ENCODE measurements at regions not wholly inside any gene's neighbourhood (a gene's known extent, or its start where the extent isn't known, plus 50 kb on each side); places are given as distances from the start of the nearest gene placed in this dataset.

DNA sequence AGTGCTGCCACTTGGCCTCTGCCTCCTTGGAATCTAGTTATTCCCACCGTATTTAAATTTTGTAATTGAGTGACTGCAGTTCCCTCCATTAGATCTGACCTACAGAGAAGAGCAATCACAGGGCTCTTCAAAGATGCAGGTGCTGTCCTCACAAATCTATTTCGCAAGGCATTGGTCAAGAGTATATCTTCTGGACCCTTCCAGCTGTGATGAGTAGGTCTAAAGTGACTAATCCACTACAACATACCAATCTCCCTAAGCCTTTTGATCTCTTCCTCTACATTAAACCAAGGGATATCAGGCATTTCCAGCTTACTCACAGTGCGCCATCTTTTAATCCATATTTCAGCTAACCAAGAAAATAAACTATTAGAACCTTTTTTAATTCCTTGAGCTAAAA lies 65.1 kb upstream of the COL3A1 start:
- Histone ChIP-seq H3K9me2 (ENCODE audit: insufficient read depth) (no peaks in the 10 kb centered on the region), H3K79me2 (ENCODE audit: low read depth) (no peaks in the 10 kb centered on the region), H3K9me3 (ENCODE audit: insufficient read depth, low read depth) (no peaks in the 10 kb centered on the region), H3F3A (ENCODE audit: insufficient read depth, low read depth) (no peaks in the 10 kb centered on the region), H3K4me3 (no peak overlapping the region), H3K27me3 (ENCODE audit: insufficient read depth, low read depth) (no peaks in the 10 kb centered on the region), H3K4me1 (replicated peaks; ENCODE audit: insufficient read depth) (no peaks in the 10 kb centered on the region), H3K4me2 (no peak overlapping the region), H3K27ac (no peak overlapping the region), H4K20me1 (ENCODE audit: insufficient read depth) (no peaks in the 10 kb centered on the region), H3K36me3 (ENCODE audit: low read depth) (no peaks in the 10 kb centered on the region), H2AFZ (no peak overlapping the region)
- no TSS peak for BruUV-seq (replicated peaks)
- no peak for DNase-seq
- ChIA-PET CTCF (no interaction called here), POLR2A (ENCODE audit: unreplicated experiment) (no interaction called here)
- TF ChIP-seq EZH2 (IDR thresholded peaks at IDR 0.05; ENCODE audit: low read depth) = no peak
- TF ChIP-seq, protein P1, sequence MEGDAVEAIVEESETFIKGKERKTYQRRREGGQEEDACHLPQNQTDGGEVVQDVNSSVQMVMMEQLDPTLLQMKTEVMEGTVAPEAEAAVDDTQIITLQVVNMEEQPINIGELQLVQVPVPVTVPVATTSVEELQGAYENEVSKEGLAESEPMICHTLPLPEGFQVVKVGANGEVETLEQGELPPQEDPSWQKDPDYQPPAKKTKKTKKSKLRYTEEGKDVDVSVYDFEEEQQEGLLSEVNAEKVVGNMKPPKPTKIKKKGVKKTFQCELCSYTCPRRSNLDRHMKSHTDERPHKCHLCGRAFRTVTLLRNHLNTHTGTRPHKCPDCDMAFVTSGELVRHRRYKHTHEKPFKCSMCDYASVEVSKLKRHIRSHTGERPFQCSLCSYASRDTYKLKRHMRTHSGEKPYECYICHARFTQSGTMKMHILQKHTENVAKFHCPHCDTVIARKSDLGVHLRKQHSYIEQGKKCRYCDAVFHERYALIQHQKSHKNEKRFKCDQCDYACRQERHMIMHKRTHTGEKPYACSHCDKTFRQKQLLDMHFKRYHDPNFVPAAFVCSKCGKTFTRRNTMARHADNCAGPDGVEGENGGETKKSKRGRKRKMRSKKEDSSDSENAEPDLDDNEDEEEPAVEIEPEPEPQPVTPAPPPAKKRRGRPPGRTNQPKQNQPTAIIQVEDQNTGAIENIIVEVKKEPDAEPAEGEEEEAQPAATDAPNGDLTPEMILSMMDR (conservative IDR thresholded peaks at IDR 0.05) = no peak
- intact Hi-C loops (cut with micrococcal nuclease; ENCODE audit: unreplicated experiment) = no loop called here

DNA sequence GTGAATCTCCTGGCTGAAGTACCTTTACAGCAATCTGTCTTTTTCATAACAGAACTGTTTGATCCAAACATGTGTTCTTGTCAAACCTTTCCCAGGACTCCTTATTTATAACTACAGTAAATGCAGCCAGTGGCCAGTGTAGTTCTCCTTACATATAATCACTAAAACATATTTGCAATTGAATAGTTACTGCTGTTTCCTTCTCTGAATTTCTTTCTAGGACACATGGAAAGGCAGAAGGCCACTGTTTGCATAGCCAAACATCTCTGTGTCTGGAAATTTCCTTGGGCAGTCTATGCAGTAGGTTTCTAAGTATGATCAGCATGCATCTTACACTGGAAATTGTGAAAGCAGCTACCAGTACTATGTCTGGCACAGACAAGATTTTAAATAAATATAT lies 57.4 kb upstream of the COL3A1 start:
- H3K27me3 ChIP-seq (ENCODE audit: insufficient read depth, low read depth) = no peaks in the 10 kb centered on the region
- H3K27ac ChIP-seq = no peak overlapping the region
- H3K36me3 ChIP-seq (ENCODE audit: low read depth) = no peaks in the 10 kb centered on the region
- no peaks in the 10 kb centered on the region for H4K20me1 ChIP-seq (ENCODE audit: insufficient read depth)
- no peak overlapping the region for H3K4me3 ChIP-seq
- TF ChIP-seq EZH2 (IDR thresholded peaks at IDR 0.05; ENCODE audit: low read depth) = no peak
- TF ChIP-seq, protein P1 (conservative IDR thresholded peaks at IDR 0.05) = no peak
- H3K4me2 ChIP-seq = no peak overlapping the region
- no TSS peak for BruUV-seq (replicated peaks)
- no peaks in the 10 kb centered on the region for H3K4me1 ChIP-seq (replicated peaks; ENCODE audit: insufficient read depth)
- intact Hi-C loops (cut with micrococcal nuclease; ENCODE audit: unreplicated experiment) = no loop called here
- H3K79me2 ChIP-seq (ENCODE audit: low read depth) = no peaks in the 10 kb centered on the region
- no peaks in the 10 kb centered on the region for H3F3A ChIP-seq (ENCODE audit: insufficient read depth, low read depth)
- DNase-seq = no peak
- H3K9me3 ChIP-seq (ENCODE audit: insufficient read depth, low read depth) = no peaks in the 10 kb centered on the region
- ChIA-PET POLR2A (ENCODE audit: unreplicated experiment) (no interaction called here), CTCF (no interaction called here)
- H2AFZ ChIP-seq = no peak overlapping the region
- H3K9me2 ChIP-seq (ENCODE audit: insufficient read depth) = no peaks in the 10 kb centered on the region

DNA sequence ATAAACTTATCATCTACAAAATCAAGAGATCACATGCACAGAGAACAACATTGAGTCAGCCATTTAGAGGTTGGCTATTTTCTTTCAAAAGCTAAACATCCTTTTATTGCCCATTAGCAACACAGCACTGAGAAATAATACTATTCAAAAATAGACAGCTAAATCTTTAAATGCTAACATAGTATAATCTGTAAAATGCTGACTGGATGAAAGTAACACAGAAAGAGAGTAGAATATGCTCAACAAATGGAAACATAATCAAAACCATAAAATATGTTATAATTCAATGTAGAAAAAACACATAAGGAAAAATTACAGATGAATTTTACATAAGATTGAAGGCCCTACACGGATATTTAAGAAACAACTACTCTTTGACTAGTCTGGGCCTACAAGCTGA lies 56.5 kb upstream of the COL3A1 start:
- no peaks in the 10 kb centered on the region for H3K4me1 ChIP-seq (replicated peaks; ENCODE audit: insufficient read depth)
- H2AFZ ChIP-seq = no peak overlapping the region
- H3K9me2 ChIP-seq (ENCODE audit: insufficient read depth) = no peaks in the 10 kb centered on the region
- ChIA-PET CTCF (no interaction called here), POLR2A (ENCODE audit: unreplicated experiment) (no interaction called here)
- no peaks in the 10 kb centered on the region for H3K9me3 ChIP-seq (ENCODE audit: insufficient read depth, low read depth)
- no peaks in the 10 kb centered on the region for H3K79me2 ChIP-seq (ENCODE audit: low read depth)
- no peak overlapping the region for H3K27ac ChIP-seq
- DNase-seq = no peak
- no TSS peak for BruUV-seq (replicated peaks)
- H3K36me3 ChIP-seq (ENCODE audit: low read depth) = no peaks in the 10 kb centered on the region
- intact Hi-C loops (cut with micrococcal nuclease; ENCODE audit: unreplicated experiment) = no loop called here
- H3K4me3 ChIP-seq = no peak overlapping the region
- no peaks in the 10 kb centered on the region for H3K27me3 ChIP-seq (ENCODE audit: insufficient read depth, low read depth)
- no peaks in the 10 kb centered on the region for H4K20me1 ChIP-seq (ENCODE audit: insufficient read depth)
- no peak for TF ChIP-seq EZH2 (IDR thresholded peaks at IDR 0.05; ENCODE audit: low read depth)
- TF ChIP-seq, protein P1 (conservative IDR thresholded peaks at IDR 0.05) = no peak
- no peak overlapping the region for H3K4me2 ChIP-seq
- H3F3A ChIP-seq (ENCODE audit: insufficient read depth, low read depth) = no peaks in the 10 kb centered on the region
